OCI-LY3 (cell line): ENCODE measurements at regions not wholly inside any gene's neighbourhood (a gene's known extent, or its start where the extent isn't known, plus 50 kb on each side); places are given as distances from the start of the nearest gene placed in this dataset.

Source experiments
- H2AFZ ChIP-seq: fragments of 200-600, 300-600 bp; shearing (Covaris generic); 2 replicates; pipeline ENCODE4 v1.6.0; 2014; ENCODE audit warnings: antibody characterized with exemption, low read depth, low read length
- H3K27ac ChIP-seq: fragments of 200-600, 300-600 bp; sonication (generic); 2 replicates; pipeline ENCODE4 v1.5.1; 2014; ENCODE audit warnings: mild to moderate bottlenecking, low read length, moderate library complexity, mixed read lengths
- H3K27me3 ChIP-seq: fragments of 200-600, 300-600 bp; sonication (generic); 2 replicates; pipeline ENCODE4 v1.6.1; 2014; ENCODE audit warnings: low read depth, low read length, mixed read lengths
- H3K36me3 ChIP-seq: fragments of 200-600, 300-600 bp; sonication (generic); replicated peaks from 2 replicates; pipeline ENCODE3; 2014; ENCODE audit warnings: low read depth, low read length, mixed read lengths
- H3K4me1 ChIP-seq: fragments of 300-600, 200-600 bp; sonication (generic); 2 replicates; pipeline ENCODE4 v1.6.1; 2014; ENCODE audit warnings: low read length, mixed read lengths
- H3K4me2 ChIP-seq: fragments of 200-600, 300-600 bp; sonication (generic); 2 replicates; pipeline ENCODE4 v1.6.1; 2014; ENCODE audit warnings: low read length, mixed read lengths
- H3K4me3 ChIP-seq: fragments of 300-600, 200-600 bp; sonication (generic); 2 replicates; pipeline ENCODE4 v1.5.1; 2014; ENCODE audit warnings: antibody characterized with exemption, mild to moderate bottlenecking, low read length, moderate library complexity
- H3K79me2 ChIP-seq: fragments of 300-600, 200-600 bp; shearing (Covaris generic); 2 replicates; pipeline ENCODE4 v1.6.1; 2014; ENCODE audit warnings: mild to moderate bottlenecking, low read length, mixed read lengths
- H3K9ac ChIP-seq: fragments of 300-600, 200-600 bp; shearing (Covaris generic); 2 replicates; pipeline ENCODE4 v1.6.0; 2014; ENCODE audit warnings: mild to moderate bottlenecking, low read length, moderate library complexity
- H3K9me3 ChIP-seq: fragments of 200-600, 300-600 bp; shearing (Covaris generic); 2 replicates; pipeline ENCODE4 v1.6.1; 2014; ENCODE audit warnings: low read length, mixed read lengths; ENCODE audit not compliant: insufficient read depth
- H4K20me1 ChIP-seq: fragments of 200-600, 300-600 bp; sonication (generic); 2 replicates; pipeline ENCODE4 v1.6.1; 2016; ENCODE audit warnings: low read length, mixed read lengths; ENCODE audit not compliant: insufficient read depth
- CTCF ChIP-seq: fragments of 200-600, 300-600 bp; sonication (generic); IDR thresholded peaks from 2 replicates; pipeline ENCODE4 v1.5.1; 2014; ENCODE audit warnings: antibody characterized with exemption, low read length, low read depth
- EZH2phosphoT487 ChIP-seq: fragments of 200-600 bp; shearing (Covaris generic); IDR thresholded peaks from 2 replicates; pipeline ENCODE4 v1.6.1; 2018; ENCODE audit warnings: antibody characterized with exemption, mixed run types, low read depth

- TF ChIP-seq CTCF = no peak
- TF ChIP-seq EZH2phosphoT487 = no peak
- Histone ChIP-seq H3K79me2 (no peaks in the 10 kb centered on the region), H3K9ac (no peak overlapping the region), H3K27me3 (no peaks in the 10 kb centered on the region), H3K4me1 (no peaks in the 10 kb centered on the region), H3K36me3 (no peaks in the 10 kb centered on the region), H3K27ac (no peak overlapping the region), H3K4me3 (no peak overlapping the region), H4K20me1 (no peaks in the 10 kb centered on the region), H2AFZ (no peak overlapping the region), H3K4me2 (no peak overlapping the region), H3K9me3 (no peaks in the 10 kb centered on the region)
Observed at GRCh38 chr2:236840857-236841256, 244.8 kb upstream of the COPS8 start.

GRCh38 chr2:236841389-236841788, 244.3 kb upstream of the COPS8 start:
- H3K9ac ChIP-seq = no peak overlapping the region
- H3K4me2 ChIP-seq = no peak overlapping the region
- H3K27me3 ChIP-seq = no peaks in the 10 kb centered on the region
- H3K9me3 ChIP-seq = no peaks in the 10 kb centered on the region
- no peak overlapping the region for H3K4me3 ChIP-seq
- H4K20me1 ChIP-seq = no peaks in the 10 kb centered on the region
- H3K27ac ChIP-seq = no peak overlapping the region
- H3K79me2 ChIP-seq = no peaks in the 10 kb centered on the region
- no peak for TF ChIP-seq CTCF
- no peak for TF ChIP-seq EZH2phosphoT487
- H3K36me3 ChIP-seq = no peaks in the 10 kb centered on the region
- no peaks in the 10 kb centered on the region for H3K4me1 ChIP-seq
- no peak overlapping the region for H2AFZ ChIP-seq

- no peak overlapping the region for H3K4me2 ChIP-seq
- TF ChIP-seq EZH2phosphoT487 (no peak), CTCF (no peak)
- H3K9ac ChIP-seq = no peak overlapping the region
- no peaks in the 10 kb centered on the region for H4K20me1 ChIP-seq
- H3K4me1 ChIP-seq = no peaks in the 10 kb centered on the region
- no peaks in the 10 kb centered on the region for H3K27me3 ChIP-seq
- H3K79me2 ChIP-seq = no peaks in the 10 kb centered on the region
- no peak overlapping the region for H2AFZ ChIP-seq
- no peaks in the 10 kb centered on the region for H3K9me3 ChIP-seq
- H3K27ac ChIP-seq = no peak overlapping the region
- no peak overlapping the region for H3K4me3 ChIP-seq
- H3K36me3 ChIP-seq = no peaks in the 10 kb centered on the region
Observed at GRCh38 chr2:236843161-236843968, 242.3 kb upstream of the COPS8 start.

GRCh38 chr2:236844711-236845110, 241.0 kb upstream of the COPS8 start:
- no peak overlapping the region for H3K4me3 ChIP-seq
- no peaks in the 10 kb centered on the region for H3K9me3 ChIP-seq
- H4K20me1 ChIP-seq = no peaks in the 10 kb centered on the region

More at GRCh38 chr2:236844711-236845110, 241.0 kb upstream of the COPS8 start:
- no peak overlapping the region for H2AFZ ChIP-seq
- H3K4me1 ChIP-seq = no peaks in the 10 kb centered on the region
- H3K4me2 ChIP-seq = no peak overlapping the region
- no peaks in the 10 kb centered on the region for H3K27me3 ChIP-seq
- no peak overlapping the region for H3K27ac ChIP-seq
- no peaks in the 10 kb centered on the region for H3K36me3 ChIP-seq
- no peak overlapping the region for H3K9ac ChIP-seq
- no peak for TF ChIP-seq CTCF
- no peak for TF ChIP-seq EZH2phosphoT487
- no peaks in the 10 kb centered on the region for H3K79me2 ChIP-seq
